GM21825 (cell line): ENCODE measurements at regions not wholly inside any gene's neighbourhood (a gene's known extent, or its start where the extent isn't known, plus 50 kb on each side); places are given as distances from the start of the nearest gene placed in this dataset.
"Not testable (repeated sequence)": the region's sequence is repeated elsewhere in the genome, so short reads cannot be mapped to it uniquely, and the experiment has no call there.

Experiments
- ATAC-seq: cut with Tn5 transposase; IDR thresholded peaks from one replicate; pipeline ENCODE4 v1.9.1; 2021; ENCODE audit warnings: mild to moderate bottlenecking, moderate library complexity; ENCODE audit not compliant: unreplicated experiment

DNA sequence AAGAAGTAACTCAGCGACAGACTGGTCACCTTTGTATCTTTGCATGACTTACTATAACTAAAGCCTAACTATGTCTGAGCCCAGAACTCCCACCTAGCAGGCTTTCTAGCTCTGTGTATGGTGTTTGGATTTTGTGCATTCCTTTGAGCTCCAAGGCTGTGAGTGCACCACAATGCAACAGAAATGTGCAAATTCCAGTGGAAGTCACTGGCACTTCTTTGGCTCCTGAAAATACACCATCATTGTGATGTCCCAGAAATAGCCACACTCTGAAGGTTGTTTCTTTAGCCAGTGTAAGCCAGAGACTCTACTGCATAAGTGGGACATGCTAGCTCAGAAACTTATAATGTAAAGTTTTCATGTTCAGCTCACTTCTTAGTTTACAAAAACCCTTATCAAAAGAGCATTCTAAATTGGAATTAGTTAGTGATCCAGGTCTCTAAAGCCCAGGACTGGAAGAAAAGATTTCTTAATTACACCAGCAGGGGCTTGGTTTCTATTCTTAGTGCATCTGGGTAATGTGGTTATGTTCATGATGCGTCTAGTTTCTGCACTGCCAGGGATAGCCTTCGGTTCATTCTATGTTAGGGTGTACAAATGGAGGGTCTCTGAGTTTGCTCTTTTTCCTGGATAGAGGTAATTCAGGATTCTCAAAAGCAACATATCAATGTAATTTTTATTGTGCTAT, 1239.5 kb upstream of the ZEB2 start:
- no peak for ATAC-seq

DNA sequence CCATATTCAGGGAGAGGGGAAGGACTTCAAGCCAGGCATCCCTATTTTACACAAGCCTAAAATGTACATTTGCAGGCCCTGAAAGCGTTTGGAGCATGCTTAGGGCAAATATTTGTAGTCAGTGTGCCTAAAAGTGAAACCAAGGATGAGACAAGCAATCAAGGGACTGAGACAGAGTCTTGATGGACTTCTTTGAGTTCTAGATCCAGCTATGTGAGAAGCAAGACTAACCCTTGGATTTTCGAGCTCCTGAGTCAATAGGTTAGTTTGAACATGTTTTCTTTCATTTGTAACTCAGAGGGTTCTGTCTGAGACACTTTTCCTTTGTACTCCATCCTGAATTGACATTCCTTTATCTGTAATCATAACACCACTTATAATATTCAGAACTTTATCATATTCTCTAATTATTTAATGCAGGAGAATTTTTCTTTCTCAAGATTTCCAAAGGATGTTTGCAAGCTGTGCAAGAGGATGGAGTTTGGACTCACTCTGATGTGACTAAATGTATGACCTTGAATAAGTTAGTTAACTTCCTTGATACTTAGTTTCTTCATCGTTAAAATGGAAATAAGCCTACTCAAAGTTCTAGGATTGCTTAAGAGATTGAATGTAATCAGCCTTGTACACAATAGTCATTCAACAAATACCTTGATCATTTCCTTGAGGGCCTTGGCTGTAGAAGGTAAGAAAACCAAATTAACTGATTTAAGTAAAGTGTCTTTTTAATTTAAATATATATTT, 1237.8 kb upstream of the ZEB2 start:
- no peak for ATAC-seq

DNA sequence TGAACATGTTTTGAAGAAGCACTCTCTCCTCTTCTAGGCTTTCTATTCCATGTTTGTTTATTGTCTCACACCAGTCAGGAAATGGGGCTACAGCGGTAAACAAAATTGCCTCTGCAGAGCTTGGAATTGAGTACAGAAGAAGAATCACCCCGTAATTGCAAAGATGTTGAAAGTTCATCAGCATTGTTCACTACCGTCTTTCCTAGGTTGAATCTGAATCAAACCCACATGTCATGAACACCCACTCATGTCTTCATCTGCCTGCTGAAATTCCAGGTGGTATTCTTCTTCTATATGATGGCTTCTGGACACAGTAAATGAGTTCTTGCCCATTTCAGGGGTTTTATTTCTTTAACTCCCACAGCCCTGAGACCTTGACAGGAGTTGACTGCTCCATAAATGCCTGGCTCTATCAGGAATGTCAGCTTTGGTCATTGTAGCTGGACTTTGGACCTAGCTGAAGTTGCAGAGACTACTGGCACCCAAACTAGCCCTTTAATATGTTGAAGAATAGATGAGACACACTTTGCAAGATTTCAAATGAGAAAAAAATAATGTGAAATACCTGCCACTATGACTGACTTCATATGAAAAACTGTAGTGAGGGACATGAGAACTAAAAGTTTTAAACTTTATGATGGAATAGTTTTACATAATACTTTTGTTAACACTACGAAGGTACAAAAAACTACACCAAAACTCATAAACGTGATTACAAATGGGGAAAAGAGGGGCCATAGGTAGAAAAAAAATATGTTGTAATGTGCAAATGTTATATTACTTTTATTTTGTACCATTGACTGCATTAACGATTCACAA, 1235.3 kb upstream of the ZEB2 start:
- ATAC-seq: no peak

DNA sequence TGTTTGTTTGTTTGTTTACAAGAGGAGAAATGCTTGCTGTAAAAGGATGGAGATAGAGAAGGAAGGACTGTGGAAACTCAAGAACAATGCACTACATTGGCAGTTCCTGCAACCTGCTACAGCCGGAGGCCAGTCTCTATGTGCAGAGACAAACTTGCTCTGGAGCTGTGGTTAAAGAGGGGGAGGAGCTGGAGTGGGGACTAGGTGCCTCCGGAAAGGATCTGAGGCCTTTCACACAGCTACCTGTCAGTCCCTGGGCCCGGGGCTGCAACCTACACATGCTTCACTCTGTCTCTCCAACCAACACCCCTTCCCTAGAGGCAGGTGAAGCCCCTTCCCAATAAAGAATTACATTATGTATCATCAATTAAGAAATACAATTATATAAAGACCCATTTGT, 1234.0 kb upstream of the ZEB2 start:
- ATAC-seq: no peak

DNA sequence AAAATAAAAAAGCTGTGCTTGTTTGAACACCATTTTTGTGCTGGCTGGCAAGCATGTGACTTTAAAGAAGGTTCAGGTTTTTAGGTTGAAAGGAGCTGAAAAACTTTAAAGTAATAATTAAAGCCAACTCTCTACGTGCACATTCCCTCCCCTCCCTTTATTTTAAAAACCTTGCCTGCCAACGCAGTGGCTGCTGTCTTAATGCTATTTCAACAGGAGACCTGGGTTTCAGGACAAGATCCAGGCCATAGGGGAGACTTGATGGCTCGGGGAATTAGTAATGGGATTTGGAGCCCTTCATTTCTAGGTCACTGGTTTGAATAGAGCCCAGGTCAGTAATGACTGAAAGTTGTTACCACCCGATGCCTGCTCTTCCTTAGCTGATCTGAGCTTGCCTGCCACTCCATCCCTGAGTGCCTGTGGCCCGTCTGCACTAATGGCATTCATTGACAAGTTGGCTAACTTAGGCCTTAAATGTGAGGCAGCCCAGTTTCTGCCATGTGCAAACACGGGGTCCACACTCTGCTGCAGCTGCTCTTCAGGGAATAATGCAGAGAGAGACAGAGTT, 1233.2 kb upstream of the ZEB2 start:
- ATAC-seq: no peak

DNA sequence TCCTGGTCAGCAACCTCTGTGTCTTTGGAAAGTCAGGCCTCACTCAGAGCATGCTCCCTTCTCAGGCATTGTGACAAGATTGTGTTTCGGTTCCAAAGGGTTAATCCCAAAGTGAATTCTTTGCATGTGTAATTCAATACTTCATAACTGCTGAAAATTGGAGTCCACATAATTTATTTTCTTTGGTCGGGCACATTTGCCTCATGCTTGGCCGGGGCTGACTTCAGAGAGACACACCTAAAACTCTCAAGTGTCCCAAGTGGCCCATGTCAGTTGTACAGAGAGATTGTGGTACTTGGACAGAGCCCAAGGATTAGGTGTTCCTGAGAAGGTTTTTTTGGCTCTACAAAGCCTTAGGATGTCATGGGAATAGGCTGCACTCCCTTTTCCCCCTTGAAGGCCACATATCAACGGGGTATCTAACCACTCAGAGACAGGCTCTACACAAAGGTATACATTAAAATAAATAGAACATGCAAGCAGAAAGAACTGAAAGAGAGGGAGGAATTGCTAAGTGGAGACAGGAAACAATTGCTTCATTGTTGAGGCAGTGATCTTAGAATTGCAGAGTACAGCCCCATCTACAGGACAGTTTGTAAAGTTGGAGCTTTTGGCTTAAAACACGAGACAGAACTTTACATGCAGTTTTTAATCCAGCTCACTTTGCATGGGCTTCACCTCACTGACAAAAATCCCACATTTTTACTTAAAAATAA, 1232.3 kb upstream of the ZEB2 start:
- ATAC-seq: peak; percentile 30

DNA sequence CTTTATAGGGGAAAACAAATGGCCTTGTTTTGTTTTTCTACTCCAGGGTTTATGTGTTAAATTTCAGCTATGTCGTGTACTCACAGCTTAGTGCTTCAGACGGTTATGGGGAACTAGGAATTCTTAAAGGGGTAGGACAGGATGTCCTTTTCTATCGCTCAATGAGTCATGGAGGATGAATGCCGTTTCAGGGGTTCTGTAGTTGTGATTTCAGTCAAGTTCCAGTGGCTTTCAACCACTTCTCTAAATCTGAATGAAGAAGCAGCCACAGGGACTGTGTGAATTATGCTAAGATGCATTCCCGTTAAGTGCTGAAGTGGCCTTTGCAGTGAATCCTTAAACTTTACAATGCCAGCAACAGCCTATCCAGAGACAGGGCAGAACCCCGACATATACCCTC, 1231.7 kb upstream of the ZEB2 start:
- peak; percentile 89 for ATAC-seq

DNA sequence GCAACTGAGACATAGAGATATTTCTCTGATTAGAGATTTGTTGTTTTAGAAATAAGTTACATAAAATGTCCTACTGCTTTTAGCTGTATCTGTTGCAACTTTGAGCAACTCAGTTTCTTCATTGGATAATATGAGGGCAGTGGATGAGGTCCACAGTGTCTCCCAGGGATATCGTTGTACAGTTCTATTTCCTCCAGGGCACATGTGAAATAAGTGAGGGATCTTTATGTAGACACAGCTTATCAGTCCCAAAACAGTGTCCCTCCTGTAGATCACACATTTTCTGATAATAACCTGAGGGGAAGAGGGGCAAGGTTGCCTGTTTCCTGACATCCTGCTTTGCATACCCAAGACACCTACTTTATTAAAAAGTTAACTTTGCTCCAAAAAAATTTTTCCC, 1231.2 kb upstream of the ZEB2 start:
- ATAC-seq: no peak

DNA sequence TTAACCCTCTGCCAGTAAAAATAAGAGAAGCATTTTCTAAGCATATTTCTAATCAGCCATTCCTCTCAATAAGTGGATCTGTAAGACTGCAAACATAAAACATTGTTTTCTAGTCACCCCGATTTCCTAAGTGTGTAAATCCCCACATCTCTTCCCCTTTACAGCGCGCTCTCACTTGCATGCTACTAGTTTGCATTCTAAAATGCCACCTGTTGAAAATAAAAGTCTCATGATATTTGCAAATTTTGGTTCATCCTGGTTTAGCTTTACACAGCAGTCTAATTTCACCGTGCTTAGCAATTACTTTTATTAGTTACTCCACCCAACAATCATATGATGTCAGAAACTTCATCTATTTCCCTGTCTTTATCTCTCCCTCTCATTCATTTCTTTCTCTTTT, 1230.7 kb upstream of the ZEB2 start:
- ATAC-seq: no peak

DNA sequence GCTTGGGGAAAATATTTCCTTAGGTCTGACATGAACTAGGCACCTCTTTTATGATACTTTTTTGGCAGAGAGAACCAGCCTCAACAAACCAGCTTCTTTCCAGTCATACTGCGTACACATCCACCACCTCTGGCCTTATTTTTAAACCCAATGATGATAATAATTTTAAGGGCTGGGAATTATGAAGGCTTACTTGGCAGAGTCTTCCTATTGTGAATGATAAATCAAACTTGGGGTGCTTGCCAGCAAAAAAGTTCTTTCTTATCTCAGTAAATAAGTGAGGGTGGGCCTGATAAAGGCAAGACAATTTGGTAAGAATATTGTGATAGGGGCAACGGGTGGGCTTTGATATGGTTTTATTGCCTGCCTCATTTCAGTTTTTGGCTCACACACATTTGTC, 1230.2 kb upstream of the ZEB2 start:
- no peak for ATAC-seq

DNA sequence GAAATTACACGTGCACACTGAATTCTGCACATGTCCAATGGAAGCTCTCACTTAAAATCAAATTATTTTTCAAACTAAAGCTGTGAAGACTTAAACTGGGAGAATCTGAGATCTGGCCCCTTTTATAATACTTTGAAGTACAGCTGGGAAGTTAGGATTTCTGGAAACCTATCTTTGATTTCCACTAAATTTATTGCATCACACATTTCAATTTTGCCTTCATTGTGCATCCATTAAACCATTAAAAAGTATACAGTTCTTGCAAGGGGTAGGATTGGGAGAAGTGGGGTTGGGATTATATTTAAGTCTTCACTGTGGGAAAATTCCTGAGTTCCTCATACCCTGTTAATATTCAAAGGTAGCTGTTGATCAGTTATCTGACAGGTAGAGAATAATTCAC, 1229.6 kb upstream of the ZEB2 start:
- no peak for ATAC-seq

DNA sequence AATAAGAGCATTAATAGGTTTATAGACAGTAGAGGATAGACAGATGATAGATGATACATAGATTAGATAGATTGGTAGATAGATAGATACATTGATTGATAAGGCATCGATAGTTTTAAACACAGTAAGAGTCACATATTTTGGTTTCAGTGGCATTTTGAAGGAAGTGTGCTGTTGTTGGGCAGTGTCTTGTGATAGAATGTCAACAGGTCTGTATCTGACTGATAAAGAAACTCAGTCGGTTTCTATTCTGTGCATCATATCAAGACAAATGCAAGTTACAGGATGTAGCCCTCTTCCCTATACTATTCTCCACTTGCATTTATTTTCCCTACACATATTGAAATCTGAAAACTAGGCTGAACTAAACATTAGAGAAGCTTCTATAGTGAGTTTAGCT, 1229.0 kb upstream of the ZEB2 start:
- ATAC-seq: peak; percentile 54

DNA sequence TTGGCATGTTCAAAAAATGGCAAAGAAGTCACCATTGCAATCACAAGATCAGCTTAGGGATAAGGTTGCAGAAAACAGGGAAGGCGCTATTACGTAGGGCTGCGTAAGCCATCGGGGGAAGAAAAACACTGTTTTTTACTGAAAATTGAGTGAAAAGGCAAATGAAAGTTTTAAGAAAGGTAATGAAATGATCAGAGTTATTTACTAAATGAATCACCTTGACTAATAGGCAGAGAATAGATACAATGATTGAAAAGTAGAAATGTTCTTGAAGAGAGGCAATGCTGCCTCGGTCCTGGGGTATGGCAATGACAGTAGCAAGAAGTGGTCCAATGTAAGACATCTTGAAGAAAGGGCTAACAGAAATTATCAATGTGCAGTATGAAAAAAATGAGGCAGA, 1227.8 kb upstream of the ZEB2 start:
- no peak for ATAC-seq

DNA sequence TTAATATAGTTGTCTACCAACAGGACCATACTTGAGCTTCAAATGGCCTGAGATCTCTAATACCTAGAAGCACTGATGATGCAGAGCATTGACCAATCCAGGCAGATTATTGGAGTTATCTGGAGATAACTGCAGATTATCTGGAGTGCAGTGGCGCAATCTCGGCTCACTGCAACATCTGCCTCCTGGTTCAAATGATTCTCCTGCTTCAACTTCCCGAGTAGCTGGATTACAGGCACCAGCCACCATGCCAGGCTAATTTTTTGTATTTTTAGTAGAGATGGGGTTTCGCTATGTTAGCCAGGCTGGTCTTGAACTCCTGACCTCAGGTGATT, 1225.4 kb upstream of the ZEB2 start:
- ATAC-seq: not testable (repeated sequence)

DNA sequence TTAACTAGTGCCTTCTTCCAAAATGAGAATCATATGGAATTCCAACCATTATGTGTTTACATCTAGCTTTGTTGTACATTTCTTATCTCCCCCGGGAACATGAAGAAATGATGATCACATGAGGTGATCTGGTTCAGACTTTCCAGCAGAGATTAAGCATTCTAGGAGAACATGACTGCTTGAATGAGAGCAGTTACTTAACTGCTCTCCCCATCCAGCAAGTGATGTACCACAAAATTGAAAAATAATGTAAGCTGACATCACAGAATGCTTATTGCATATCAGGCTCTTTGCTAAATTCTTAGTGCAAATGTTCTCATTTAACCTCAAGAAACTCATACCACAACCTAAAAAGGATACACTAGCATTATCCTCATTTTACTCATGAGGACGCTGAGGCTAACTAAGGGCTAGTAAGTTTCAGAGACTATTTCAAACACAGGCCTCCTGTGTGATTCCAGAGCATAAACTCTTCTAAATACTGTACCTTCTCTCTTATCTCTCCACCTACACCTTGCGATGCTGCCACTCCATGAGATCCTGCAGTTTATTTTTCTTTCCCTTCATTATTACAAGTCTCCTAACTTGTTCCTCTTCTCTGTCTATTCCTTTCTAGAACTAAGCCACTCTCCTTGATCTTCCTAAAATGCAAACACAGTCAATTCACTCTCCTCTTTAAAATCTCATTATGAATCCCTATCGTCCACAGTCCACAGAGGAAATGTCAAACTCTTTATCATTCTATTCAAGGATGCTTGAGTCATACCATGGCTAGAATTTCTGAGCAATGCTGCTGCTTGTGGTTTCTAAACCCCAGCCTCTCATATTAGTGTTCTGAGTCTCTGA, 1224.8 kb upstream of the ZEB2 start:
- ATAC-seq: peak; percentile 64

DNA sequence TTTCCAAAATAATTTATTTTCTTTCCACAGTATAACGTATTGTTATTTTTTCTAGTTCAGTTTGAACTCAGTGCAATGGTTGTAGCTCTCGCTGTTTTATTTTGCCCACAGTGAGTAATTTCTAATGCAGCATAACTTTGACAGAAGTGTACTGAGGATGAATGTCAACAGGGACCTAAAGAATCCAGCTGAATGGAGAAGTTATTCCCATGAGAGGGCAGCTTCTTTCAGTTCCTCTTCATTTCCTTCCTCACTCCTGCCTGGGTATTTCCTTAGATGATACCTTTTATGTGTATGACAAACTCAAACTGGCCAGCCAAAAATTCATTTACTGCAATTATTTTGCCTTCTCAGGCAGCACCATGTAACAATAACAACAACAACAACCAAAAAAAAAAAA, 1223.1 kb upstream of the ZEB2 start:
- no peak for ATAC-seq

DNA sequence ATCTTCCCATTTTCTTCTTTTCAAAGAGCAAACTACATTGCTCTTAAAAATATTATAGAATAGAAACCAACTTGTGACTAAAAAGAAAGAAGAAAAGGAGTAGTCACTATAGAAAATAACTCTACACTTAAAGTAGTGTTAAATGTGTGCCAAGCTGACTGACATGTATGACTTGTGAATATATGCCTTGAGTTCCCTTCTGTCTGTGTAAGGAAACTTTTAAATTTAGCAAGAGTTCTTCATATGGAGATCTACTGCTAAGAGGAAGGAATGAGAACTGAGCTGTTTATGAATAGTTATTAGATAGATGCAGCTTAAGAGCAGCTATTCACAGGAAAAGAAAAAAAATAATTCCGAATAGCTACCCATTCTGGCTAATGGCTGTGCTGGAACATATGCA, 1221.7 kb upstream of the ZEB2 start:
- ATAC-seq: no peak

DNA sequence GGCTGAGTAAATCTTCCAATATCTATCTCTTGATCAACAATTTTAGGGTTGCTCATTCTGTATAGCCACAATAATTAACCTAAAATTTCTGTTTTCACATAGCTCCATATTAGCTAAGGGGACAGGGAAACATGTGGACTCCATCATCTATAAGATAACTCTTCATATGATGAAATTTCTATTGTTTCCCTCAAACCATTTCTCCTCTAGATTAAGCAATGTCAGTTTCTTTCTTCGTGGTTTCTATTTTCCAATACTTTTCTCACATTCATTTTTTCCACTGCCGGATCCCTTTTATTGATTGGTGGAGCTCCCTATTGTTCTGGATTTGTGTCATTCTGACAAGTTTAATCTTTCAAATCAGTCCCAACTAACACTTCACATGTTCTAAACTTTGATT, 1221.3 kb upstream of the ZEB2 start:
- ATAC-seq: no peak

DNA sequence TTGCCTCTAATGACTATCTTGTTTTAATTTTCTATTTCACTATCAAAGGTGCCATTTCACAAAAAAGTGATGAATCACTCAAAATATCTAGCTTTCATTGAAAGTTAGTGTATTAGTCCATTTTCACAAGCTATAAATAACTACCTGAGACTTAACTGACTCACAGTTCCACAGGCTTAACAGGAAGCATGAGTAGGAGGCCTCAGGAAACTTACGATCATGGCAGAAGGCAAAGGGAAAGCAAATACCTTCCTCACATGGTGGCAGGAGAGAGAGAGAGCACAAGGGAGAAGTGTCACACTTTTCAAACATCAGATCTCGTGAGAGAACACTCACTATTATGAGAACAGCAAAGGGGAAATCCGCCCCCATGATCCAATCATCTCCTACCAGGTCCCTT, 1220.4 kb upstream of the ZEB2 start:
- ATAC-seq: no peak

DNA sequence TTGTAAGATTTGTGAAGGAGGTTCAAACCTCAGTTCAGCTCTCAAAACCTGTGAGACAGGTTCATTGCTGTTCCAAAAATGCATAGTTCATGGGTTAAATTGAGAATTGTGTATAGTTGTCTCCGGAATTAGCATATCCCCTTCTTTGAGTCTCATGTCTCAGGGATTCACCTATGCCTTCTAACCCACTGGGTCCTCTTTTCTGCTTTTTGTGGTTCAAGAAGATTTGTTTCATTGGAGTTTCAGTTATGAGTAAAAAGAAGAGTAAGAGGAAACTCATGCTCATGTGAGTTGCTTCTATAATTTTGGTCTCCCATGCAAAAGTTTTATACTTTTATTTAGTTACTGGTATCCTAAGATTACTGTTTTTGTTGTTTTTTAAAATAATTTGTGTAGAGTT, 1219.8 kb upstream of the ZEB2 start:
- ATAC-seq: peak; percentile 66
